GM12878 (cell line): ENCODE measurements at regions not wholly inside any gene's neighbourhood (a gene's known extent, or its start where the extent isn't known, plus 50 kb on each side); places are given as distances from the start of the nearest gene placed in this dataset.

Source experiments
- ATAC-seq: fragments of 200-7000 bp; cut with Tn5 transposase; 3 replicates; pipeline ENCODE4 v1.9.1; 2020; ENCODE audit warnings: mild to moderate bottlenecking, moderate library complexity
- BruUV-seq: library from RNA; stranded (reverse); fragments of 400-500 nt; replicated peaks from 2 replicates; lab custom pipeline; 2021; lab: Mats Ljungman, UMichigan
- CTCF ChIA-PET: fragments of 300-600 bp; sonication (Branson Sonifier 250); formaldehyde crosslinking; extraction: SDS; loops from one replicate; lab custom pipeline; 2021; ENCODE audit warnings: inconsistent platforms; lab: Yijun Ruan, JAX
- POLR2A ChIA-PET: fragments of 350-600 bp; formaldehyde crosslinking; extraction: SDS; loops from one replicate; lab custom pipeline; 2021; ENCODE audit warnings: inconsistent platforms; lab: Charles Lee
- RAD21 ChIA-PET: fragments of 300-600 bp; sonication (Branson Sonifier 250); formaldehyde crosslinking; loops from one replicate; lab custom pipeline; 2023; ENCODE audit warnings: antibody characterized with exemption; ENCODE audit not compliant: unreplicated experiment; lab: Charles Lee
- SMC1A ChIA-PET: fragments of 300-600 bp; sonication (Branson Sonifier 250); formaldehyde crosslinking; loops from one replicate; lab custom pipeline; 2023; ENCODE audit not compliant: unreplicated experiment, uncharacterized antibody; lab: Charles Lee
- DNase-seq: peaks from one replicate; pipeline ENCODE4 v3.0.0-alpha.2; 2011; ENCODE audit warnings: low read depth, low spot score
- FAIRE-seq: peaks from 3 replicates; lab custom pipeline; 2011; peaks lifted over from hg19 to GRCh38; lab: Jason Lieb, UNC
- H2AFZ ChIP-seq: 2 replicates; pipeline ENCODE4 v1.6.0; 2011; ENCODE audit warnings: low read depth, low read length, control low read depth; ENCODE audit not compliant: control insufficient read depth
- H3K27ac ChIP-seq: 2 replicates; pipeline ENCODE4 v1.5.1; 2011; ENCODE audit warnings: control low read depth; ENCODE audit not compliant: control insufficient read depth, insufficient read depth
- H3K27me3 ChIP-seq, 2 experiments: replicated peaks in 1 of 2; 2 replicates each; pipeline versions ENCODE4 v1.6.0 to v1.6.1; 2011; ENCODE audit warnings: low read length in 1 of 2; ENCODE audit not compliant: control insufficient read depth in 2 of 2, insufficient read depth in 2 of 2
- H3K36me3 ChIP-seq, 2 experiments: 2 replicates each; pipeline ENCODE4 v1.5.1; 2011; ENCODE audit warnings: low read length in 1 of 2; ENCODE audit not compliant: control insufficient read depth in 2 of 2, insufficient read depth in 2 of 2
- H3K4me1 ChIP-seq: 2 replicates; pipeline ENCODE4 v1.6.1; 2011; ENCODE audit warnings: mild to moderate bottlenecking, low read length, moderate library complexity, mixed read lengths; ENCODE audit not compliant: control insufficient read depth, insufficient read depth
- H3K4me2 ChIP-seq: 2 replicates; pipeline ENCODE4 v1.6.0; 2011; ENCODE audit warnings: control low read depth; ENCODE audit not compliant: control insufficient read depth, insufficient read depth
- H3K4me3 ChIP-seq: fragments of 200-600 bp; sonication (generic); 2 replicates; pipeline ENCODE4 v1.5.1; 2016
- H3K79me2 ChIP-seq: 2 replicates; pipeline ENCODE4 v1.6.0; 2011; ENCODE audit warnings: low read length; ENCODE audit not compliant: control insufficient read depth, insufficient read depth
- H3K9ac ChIP-seq: 2 replicates; pipeline ENCODE4 v1.8.0; 2011; ENCODE audit warnings: low read length, control low read depth, mixed read lengths; ENCODE audit not compliant: control insufficient read depth, insufficient read depth
- H3K9me3 ChIP-seq: replicated peaks from 3 replicates; pipeline ENCODE4 v1.5.1; 2011; ENCODE audit warnings: mild to moderate bottlenecking, low read length; ENCODE audit not compliant: control insufficient read depth, insufficient read depth
- H4K20me1 ChIP-seq: 2 replicates; pipeline ENCODE4 v1.6.0; 2011; ENCODE audit not compliant: control insufficient read depth, insufficient read depth
- ASH2L ChIP-seq: fragments of 300-600, 200-600 bp; sonication (generic); IDR thresholded peaks from 2 replicates; pipeline ENCODE4 v1.6.1; 2017; ENCODE audit warnings: low read depth, mild to moderate bottlenecking, borderline replicate concordance
- ATF2 ChIP-seq: IDR thresholded peaks from 2 replicates; pipeline ENCODE4 v1.6.1; 2012; ENCODE audit warnings: low read length, inconsistent platforms
- CBX5 ChIP-seq: sonication (generic); IDR thresholded peaks from 2 replicates; pipeline ENCODE4 v1.6.1; 2016; ENCODE audit warnings: low read depth, moderate library complexity, mild to moderate bottlenecking, inconsistent platforms
- GATAD2B ChIP-seq: fragments of 450-650 bp; conservative IDR thresholded peaks from 2 replicates; pipeline ENCODE4 v1.6.1; 2017; ENCODE audit warnings: low read depth, mild to moderate bottlenecking, moderate library complexity
- IKZF1 ChIP-seq: fragments of 450-650 bp; conservative IDR thresholded peaks from 2 replicates; pipeline ENCODE4 v1.6.1; 2017; ENCODE audit warnings: antibody characterized with exemption, mild to moderate bottlenecking
- NKRF ChIP-seq: fragments of 450-650 bp; conservative IDR thresholded peaks from 2 replicates; pipeline ENCODE4 v1.6.1; 2017; ENCODE audit warnings: mild to moderate bottlenecking, moderate library complexity
- PML ChIP-seq: IDR thresholded peaks from 2 replicates; pipeline ENCODE4 v1.6.1; 2012; ENCODE audit warnings: low read length, inconsistent platforms
- POLR2AphosphoS5 ChIP-seq: IDR thresholded peaks from 2 replicates; pipeline ENCODE4 v1.6.1; 2011; ENCODE audit warnings: mild to moderate bottlenecking, low read length, inconsistent platforms
- RUNX3 ChIP-seq: IDR thresholded peaks from 2 replicates; pipeline ENCODE4 v1.6.1; 2012; ENCODE audit warnings: low read length, inconsistent platforms
- SMARCA5 ChIP-seq: fragments of 450-650 bp; IDR thresholded peaks from 2 replicates; pipeline ENCODE4 v1.6.1; 2017; ENCODE audit warnings: mild to moderate bottlenecking
- SUZ12 ChIP-seq: fragments of 200-600 bp; sonication (generic); IDR thresholded peaks from one replicate; pipeline ENCODE4 v1.6.1; 2018; ENCODE audit warnings: antibody characterized with exemption, mild to moderate bottlenecking; ENCODE audit not compliant: unreplicated experiment
- TCF3 ChIP-seq: IDR thresholded peaks from 2 replicates; pipeline ENCODE4 v1.6.1; 2012; ENCODE audit warnings: low read depth, mild to moderate bottlenecking, low read length, borderline replicate concordance; ENCODE audit not compliant: insufficient read depth
- USF2 ChIP-seq: IDR thresholded peaks from 2 replicates; pipeline ENCODE4 v1.6.1; 2011; ENCODE audit warnings: low read depth, low read length, improper control_type of control experiment, borderline replicate concordance
- YBX1 ChIP-seq: fragments of 450-650 bp; IDR thresholded peaks from 2 replicates; pipeline ENCODE4 v1.6.1; 2016; ENCODE audit warnings: antibody characterized with exemption
- ZBTB11 ChIP-seq: fragments of 450-650 bp; formaldehyde crosslinking; IDR thresholded peaks from 2 replicates; pipeline ENCODE4 v1.5.0; 2022; ENCODE audit warnings: mild to moderate bottlenecking, missing genetic modification characterization
- ZNF24 ChIP-seq: fragments of 450-650 bp; IDR thresholded peaks from 2 replicates; pipeline ENCODE4 v1.6.1; 2017; ENCODE audit warnings: antibody characterized with exemption, mild to moderate bottlenecking
- WGBS: methylation state at CpG from one replicate; pipeline ENCODE4 v1.1.6; 2016; ENCODE audit warnings: low lambda C conversion rate; ENCODE audit not compliant: insufficient replicate concordance, insufficient coverage; ENCODE audit errors: missing lambda C conversion rate; 5-methylcytosine and 5-hydroxymethylcytosine counted together
- in situ Hi-C: fragments of 300-500 bp; cut with MboI; formaldehyde crosslinking; loops from 9 replicates; pipeline ENCODE4 v1.14.3; 2018; ENCODE audit warnings: mixed read lengths
- intact Hi-C: fragments of 100-400 bp; cut with micrococcal nuclease; formaldehyde crosslinking; loops from one replicate; pipeline ENCODE4 v1.14.2; 2022; ENCODE audit not compliant: unreplicated experiment

GRCh38 chr1:209037064-209037463 is 546.5 kb upstream of the CAMK1G start (continued):
- no peak for TF ChIP-seq ZBTB11
- TF ChIP-seq SMARCA5 = no peak
- TF ChIP-seq ZNF24 = no peak
- TF ChIP-seq NKRF = no peak
- TF ChIP-seq RUNX3 = no peak
- TF ChIP-seq, all 136 proteins: peak for 0

GRCh38 chr1:209038316-209038715 is 545.2 kb upstream of the CAMK1G start:
- FAIRE-seq = no peak
- no peak for ATAC-seq
- WGBS = 36% methylated on average over 2 of the region's 2 CpGs
- Histone ChIP-seq H3K36me3 (no peaks in the 10 kb centered on the region), H2AFZ (no peak overlapping the region), H3K4me3 (no peak overlapping the region), H3K27me3 (no peaks in the 10 kb centered on the region), H3K79me2 (no peaks in the 10 kb centered on the region), H3K27ac (no peak overlapping the region), H3K4me2 (no peak overlapping the region), H3K9ac (no peak overlapping the region), H3K4me1 (no peaks in the 10 kb centered on the region), H3K9me3 (no peaks in the 10 kb centered on the region; the same call in 2 of the 3 replicates), H4K20me1 (no peaks in the 10 kb centered on the region)
- ChIA-PET SMC1A (interaction anchor here (1.3 kb wide), 1 partner anchor 25 kb away, joined by 3 read pairs; no protein-coding TSS in a partner anchor), RAD21 (no interaction called here), CTCF (no interaction called here), POLR2A (no interaction called here)
- intact Hi-C loops = no loop called here
- in situ Hi-C loops = no loop called here
- DNase-seq = no peak
- BruUV-seq = no TSS peak
- TF ChIP-seq POLR2AphosphoS5 (no peak), CBX5 (no peak), ASH2L (no peak), PML (no peak), SUZ12 (no peak), IKZF1 (no peak), YBX1 (no peak), ATF2 (no peak), GATAD2B (no peak), USF2 (no peak), TCF3 (no peak)
